Common myeloid progenitor, CD34-positive (primary cell): ENCODE measurements at regions not wholly inside any gene's neighbourhood (a gene's known extent, or its start where the extent isn't known, plus 50 kb on each side); places are given as distances from the start of the nearest gene placed in this dataset.

Experiments used
- CTCF ChIA-PET: fragments of 350-600 bp; sonication (Branson Sonifier 250); formaldehyde crosslinking; loops from one replicate; lab custom pipeline; 2021; ENCODE audit warnings: antibody characterized with exemption; lab: Charles Lee
- POLR2A ChIA-PET: fragments of 350-600 bp; sonication (Branson Sonifier 250); formaldehyde crosslinking; loops from one replicate; lab custom pipeline; 2021; ENCODE audit warnings: antibody characterized with exemption; lab: Charles Lee
- DNase-seq, 3 donors: peaks; one replicate each; pipeline versions ENCODE4 v3.0.0 to v3.0.0-alpha.2; 2013
- H3K27ac ChIP-seq, 2 experiments: 1 replicate in 1 of 2; 2 replicates in 1 of 2; pipeline ENCODE4 v1.7.0; 2013; ENCODE audit warnings: inconsistent platforms in 2 of 2, low read length in 2 of 2, mild to moderate bottlenecking in 2 of 2, low read depth in 1 of 2, moderate library complexity in 1 of 2; ENCODE audit not compliant: severe bottlenecking in 2 of 2, insufficient read depth in 1 of 2, poor library complexity in 1 of 2
- H3K27me3 ChIP-seq, 5 experiments: replicated peaks in 2 of 5; 1 replicate in 3 of 5; 2 replicates in 2 of 5; pipeline versions ENCODE4 v1.6.1 to v1.7.0; 2013; ENCODE audit warnings: low read length in 4 of 5, mild to moderate bottlenecking in 2 of 5, moderate library complexity in 2 of 5, inconsistent platforms in 1 of 5; ENCODE audit not compliant: insufficient read depth in 5 of 5, control insufficient read depth in 4 of 5
- H3K36me3 ChIP-seq, 4 experiments: 1 replicate in 2 of 4; 2 replicates in 2 of 4; pipeline versions ENCODE4 v1.6.1 to v1.7.0; 2013; ENCODE audit warnings: low read length in 3 of 4, control low read depth in 1 of 4, mild to moderate bottlenecking in 1 of 4; ENCODE audit not compliant: control insufficient read depth in 4 of 4, insufficient read depth in 4 of 4
- H3K4me1 ChIP-seq, 4 experiments: 1 replicate in 3 of 4; 2 replicates in 1 of 4; pipeline versions ENCODE4 v1.6.1 to v1.7.1; 2013; ENCODE audit warnings: low read length in 3 of 4, mild to moderate bottlenecking in 3 of 4, control low read depth in 1 of 4, inconsistent platforms in 1 of 4, moderate library complexity in 1 of 4; ENCODE audit not compliant: control insufficient read depth in 4 of 4, insufficient read depth in 4 of 4; ENCODE audit errors: control extremely low read depth in 1 of 4
- H3K4me3 ChIP-seq, 7 experiments: 1 replicate in 4 of 7; 2 replicates in 3 of 7; pipeline versions ENCODE4 v1.5.1 to v1.7.0; 2013; ENCODE audit warnings: mild to moderate bottlenecking in 7 of 7, low read length in 6 of 7, moderate library complexity in 6 of 7, inconsistent platforms in 2 of 7, low read depth in 2 of 7, control low read depth in 1 of 7; ENCODE audit not compliant: insufficient read depth in 4 of 7, control insufficient read depth in 1 of 7; ENCODE audit errors: extremely low read depth in 1 of 7
- H3K9me3 ChIP-seq, 5 experiments: 1 replicate in 4 of 5; 2 replicates in 1 of 5; pipeline versions ENCODE4 v1.6.1 to v1.7.1; 2013; ENCODE audit warnings: low read length in 4 of 5, mild to moderate bottlenecking in 2 of 5, inconsistent platforms in 1 of 5, low read depth in 1 of 5, moderate library complexity in 1 of 5; ENCODE audit not compliant: control insufficient read depth in 4 of 5, insufficient read depth in 2 of 5; ENCODE audit errors: control extremely low read depth in 1 of 5
- WGBS: methylation state at CpG from one replicate; pipeline ENCODE4 v1.1.5; 2013; ENCODE audit not compliant: insufficient coverage; 5-methylcytosine and 5-hydroxymethylcytosine counted together

GRCh38 chr16:77600555-77600954, 121.8 kb upstream of the NUDT7 start:
- ChIA-PET POLR2A (no interaction called here), CTCF (no interaction called here)
- Histone ChIP-seq H3K36me3 (no peaks in the 10 kb centered on the region), H3K27ac (no peak overlapping the region), H3K4me1 (no peaks in the 10 kb centered on the region), H3K9me3 (peaks cover 0 to 3% (median 0%) of the 10 kb centered on the region in 5 experiments), H3K4me3 (no peak overlapping the region), H3K27me3 (peaks cover 0 to 2% (median 0%) of the 10 kb centered on the region in 5 experiments)
- no CpG with 5 or more reads among the region's 2 CpGs for WGBS
- DNase-seq: no peak

- H3K4me1 ChIP-seq: no peaks in the 10 kb centered on the region
- ChIA-PET POLR2A (no interaction called here), CTCF (no interaction called here)
- peaks cover 0 to 3% (median 0%) of the 10 kb centered on the region in 5 experiments for H3K9me3 ChIP-seq
- H3K4me3 ChIP-seq: no peak overlapping the region
- 88% methylated on average over 1 of the region's 2 CpGs for WGBS
- H3K36me3 ChIP-seq: no peaks in the 10 kb centered on the region
- H3K27ac ChIP-seq: no peak overlapping the region
- H3K27me3 ChIP-seq: peaks cover 0 to 2% (median 0%) of the 10 kb centered on the region in 5 experiments
- no peak for DNase-seq
These were observed 118.7 kb upstream of the NUDT7 start for GRCh38 chr16:77603656-77604055.

DNA sequence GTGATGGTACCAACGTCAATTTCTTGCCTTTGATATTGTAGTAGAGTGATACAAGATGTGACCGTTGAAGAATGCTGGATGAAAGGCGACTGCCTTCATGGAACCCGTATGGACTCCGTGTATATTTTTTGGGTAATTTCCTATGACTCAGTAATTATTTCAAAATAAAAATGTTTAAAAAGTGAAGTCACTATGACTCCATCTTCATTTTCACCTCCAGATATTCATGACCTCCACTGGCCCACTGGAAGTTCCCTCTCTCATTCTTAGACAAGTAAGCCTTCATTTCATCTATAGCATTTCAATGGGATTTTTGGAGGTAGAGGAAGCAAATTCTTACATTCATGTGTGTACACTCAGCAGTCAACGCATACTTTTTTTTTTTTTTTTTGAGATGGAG, 111.8 kb upstream of the NUDT7 start:
- H3K4me3 ChIP-seq: no peak overlapping the region
- no peak overlapping the region for H3K27ac ChIP-seq
- H3K4me1 ChIP-seq: no peaks in the 10 kb centered on the region
- no peak for DNase-seq
- peaks cover 0 to 4% (median 0%) of the 10 kb centered on the region in 5 experiments for H3K27me3 ChIP-seq
- CTCF ChIA-PET: no interaction called here
- POLR2A ChIA-PET: no interaction called here
- 100% methylated on average over 1 of the region's 6 CpGs for WGBS
- H3K9me3 ChIP-seq: no peaks in the 10 kb centered on the region
- H3K36me3 ChIP-seq: no peaks in the 10 kb centered on the region

DNA sequence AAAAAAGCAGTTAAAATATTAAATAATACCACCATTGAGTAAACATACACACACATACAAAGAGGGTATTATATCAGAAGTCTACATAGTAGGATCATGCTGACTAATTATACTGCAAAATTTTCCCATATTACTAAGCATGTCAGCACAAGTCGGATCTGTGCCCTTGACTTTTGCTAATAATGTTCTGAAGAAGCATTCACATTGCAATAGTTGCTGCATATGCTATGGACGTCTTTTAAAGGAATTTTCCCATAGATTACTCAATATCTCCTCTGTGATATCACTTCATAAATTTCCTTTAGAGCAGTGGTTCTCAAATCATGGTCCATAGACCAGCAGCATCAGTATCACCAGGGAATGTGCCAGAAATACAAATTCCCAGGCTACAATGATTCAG, 110.9 kb upstream of the NUDT7 start:
- 91% methylated on average over 1 of the region's 2 CpGs for WGBS
- no peak overlapping the region for H3K4me3 ChIP-seq
- no peak for DNase-seq
- no peaks in the 10 kb centered on the region for H3K4me1 ChIP-seq
- ChIA-PET POLR2A (no interaction called here), CTCF (no interaction called here)
- H3K27ac ChIP-seq: no peak overlapping the region
- H3K27me3 ChIP-seq: peaks cover 0 to 4% (median 0%) of the 10 kb centered on the region in 5 experiments
- no peaks in the 10 kb centered on the region for H3K36me3 ChIP-seq
- H3K9me3 ChIP-seq: no peaks in the 10 kb centered on the region

DNA sequence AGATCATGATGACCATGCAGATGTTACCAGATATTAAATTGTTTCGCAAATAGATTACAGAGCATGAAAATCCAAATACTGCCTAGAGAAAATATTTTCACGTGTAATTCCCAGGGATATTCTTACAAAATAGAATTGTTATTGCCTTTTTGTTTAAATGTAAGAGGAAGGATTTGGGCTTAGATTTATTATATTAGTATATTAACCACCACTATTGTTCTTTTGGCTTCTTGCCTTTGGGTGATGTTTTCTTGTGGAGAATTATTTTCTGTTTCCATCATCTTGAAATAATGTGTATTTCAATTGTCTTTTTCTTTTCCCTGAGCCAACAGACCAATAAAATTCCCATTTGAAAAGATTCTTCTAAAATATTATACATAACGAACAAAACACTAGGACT, 109.7 kb upstream of the NUDT7 start:
- CTCF ChIA-PET: no interaction called here
- no CpG with 5 or more reads among the region's 3 CpGs for WGBS

DNA sequence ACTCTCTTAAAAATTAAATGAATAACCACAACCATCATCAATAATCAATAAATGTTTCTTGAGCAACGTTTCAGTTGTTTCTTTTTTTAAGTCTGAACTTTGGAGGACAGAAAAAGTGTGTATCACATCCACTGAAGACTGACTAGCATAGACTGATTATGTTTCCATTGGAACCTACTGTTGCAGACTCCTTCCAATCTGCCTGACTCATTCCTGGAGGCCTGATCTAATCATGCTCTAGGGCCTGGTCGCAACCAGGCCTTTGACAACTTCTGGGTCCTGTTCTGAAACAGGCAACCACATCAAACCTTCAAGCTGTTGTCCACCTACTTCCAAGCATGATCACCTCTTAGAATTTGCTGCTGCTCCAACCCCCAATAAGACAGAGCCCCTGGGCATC, 109.2 kb upstream of the NUDT7 start:
- Histone ChIP-seq H3K4me1 (no peaks in the 10 kb centered on the region), H3K4me3 (no peak overlapping the region), H3K27ac (no peak overlapping the region), H3K9me3 (no peaks in the 10 kb centered on the region), H3K27me3 (peaks cover 0 to 4% (median 2%) of the 10 kb centered on the region in 5 experiments), H3K36me3 (no peaks in the 10 kb centered on the region)
- POLR2A ChIA-PET: no interaction called here
- WGBS: 93% methylated on average over 2 of the region's 2 CpGs
- DNase-seq: no peak
- CTCF ChIA-PET: no interaction called here

More for the DNA sequence above, 109.7 kb upstream of the NUDT7 start:
- Histone ChIP-seq H3K27me3 (peaks cover 0 to 4% (median 2%) of the 10 kb centered on the region in 5 experiments), H3K36me3 (no peaks in the 10 kb centered on the region), H3K27ac (no peak overlapping the region), H3K4me3 (no peak overlapping the region), H3K9me3 (no peaks in the 10 kb centered on the region), H3K4me1 (no peaks in the 10 kb centered on the region)
- no peak for DNase-seq
- POLR2A ChIA-PET: no interaction called here

DNA sequence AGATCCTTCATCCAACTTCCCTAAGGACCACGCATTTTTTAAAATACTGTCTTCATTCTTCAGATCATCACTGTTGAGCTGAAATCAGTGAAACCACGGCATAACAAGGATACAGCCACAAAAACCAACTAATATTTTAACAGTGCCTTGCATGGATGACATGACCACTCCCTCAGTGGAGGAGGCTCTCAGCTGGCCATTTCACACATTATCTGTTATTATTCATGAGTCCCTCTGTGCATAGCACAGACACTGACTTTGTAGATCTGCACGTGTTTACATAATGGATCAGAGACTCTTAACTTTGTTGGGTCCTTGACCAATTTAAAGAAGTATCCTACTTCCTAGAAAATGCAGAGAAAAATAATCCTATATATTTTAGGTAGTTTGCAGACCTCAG, 104.8 kb upstream of the NUDT7 start:
- H3K4me3 ChIP-seq: no peak overlapping the region
- WGBS: 100% methylated on average over 2 of the region's 3 CpGs
- POLR2A ChIA-PET: no interaction called here
- no peaks in the 10 kb centered on the region for H3K4me1 ChIP-seq
- H3K36me3 ChIP-seq: no peaks in the 10 kb centered on the region
- H3K9me3 ChIP-seq: no peaks in the 10 kb centered on the region
- H3K27ac ChIP-seq: no peak overlapping the region
- CTCF ChIA-PET: no interaction called here
- H3K27me3 ChIP-seq: peaks cover 0 to 4% (median 2%) of the 10 kb centered on the region in 5 experiments
- no peak for DNase-seq
